ENCODE measurements at regions not wholly inside any gene's neighbourhood (a gene's known extent, or its start where the extent isn't known, plus 50 kb on each side); places are given as distances from the start of the nearest gene placed in this dataset.

GRCh38 chr15:38699633-38700230 is 135.1 kb upstream of the RASGRP1 start:
- H3K9me3 ChIP-seq, result no peaks in the 10 kb centered on the region
- H3K27me3 ChIP-seq (ENCODE audit: low read depth), result no peaks in the 10 kb centered on the region
- no peaks in the 10 kb centered on the region for H3K36me3 ChIP-seq (replicated peaks)
- peak; percentile 50 to 75 for DNase-seq (ENCODE audit: low spot score in 2 of 2)
- no peak overlapping the region for H3K4me3 ChIP-seq
- H3K4me1 ChIP-seq, result no peaks in the 10 kb centered on the region
- in situ Hi-C loops (cut with MboI; ENCODE audit: low sequenced_read_pairs), result loop anchor here (10.0 to 25.0 kb wide), 3 partner anchors 255 to 1063 kb away; no protein-coding TSS in a partner anchor

GRCh38 chr15:38701149-38701548 is 136.5 kb upstream of the RASGRP1 start:
- in situ Hi-C loops (cut with MboI; ENCODE audit: low sequenced_read_pairs), result loop anchor here (25.0 kb wide), 1 partner anchor 1061 kb away; no protein-coding TSS in a partner anchor
- no peaks in the 10 kb centered on the region for H3K36me3 ChIP-seq (replicated peaks)
- H3K4me3 ChIP-seq, result no peak overlapping the region
- no peaks in the 10 kb centered on the region; the same call in 1 of the 2 replicates for H3K27me3 ChIP-seq (ENCODE audit: low read depth)
- DNase-seq (ENCODE audit: low spot score in 2 of 2), result no peak
- H3K9me3 ChIP-seq, result no peaks in the 10 kb centered on the region
- H3K4me1 ChIP-seq, result no peaks in the 10 kb centered on the region; the same call in 1 of the 2 replicates

- no peak for DNase-seq (ENCODE audit: low spot score in 2 of 2)
- Histone ChIP-seq H3K9me3 (no peaks in the 10 kb centered on the region), H3K4me1 (no peaks in the 10 kb centered on the region; the same call in 1 of the 2 replicates), H3K4me3 (no peak overlapping the region), H3K27me3 (ENCODE audit: low read depth) (no peaks in the 10 kb centered on the region; the same call in 1 of the 2 replicates), H3K36me3 (replicated peaks) (no peaks in the 10 kb centered on the region)
- in situ Hi-C loops (cut with MboI; ENCODE audit: low sequenced_read_pairs), result loop anchor here (25.0 kb wide), 1 partner anchor 1060 kb away; no protein-coding TSS in a partner anchor
Measured at GRCh38 chr15:38702178-38702912, 137.7 kb upstream of the RASGRP1 start.

- Histone ChIP-seq H3K4me1 (peaks cover 5% of the 10 kb centered on the region), H3K4me3 (no peak overlapping the region), H3K9me3 (no peaks in the 10 kb centered on the region), H3K27me3 (ENCODE audit: low read depth) (no peaks in the 10 kb centered on the region; the same call in 1 of the 2 replicates), H3K36me3 (replicated peaks) (no peaks in the 10 kb centered on the region)
- DNase-seq (ENCODE audit: low spot score in 2 of 2), result no peak
- in situ Hi-C loops (cut with MboI; ENCODE audit: low sequenced_read_pairs), result loop anchor here (25.0 kb wide), 1 partner anchor 1057 kb away; no protein-coding TSS in a partner anchor
Measured at GRCh38 chr15:38705436-38706219, 141.0 kb upstream of the RASGRP1 start.

- Histone ChIP-seq H3K9me3 (no peaks in the 10 kb centered on the region), H3K27me3 (ENCODE audit: low read depth) (no peaks in the 10 kb centered on the region; the same call in 1 of the 2 replicates), H3K4me3 (no peak overlapping the region), H3K36me3 (replicated peaks) (no peaks in the 10 kb centered on the region), H3K4me1 (peaks cover 5% of the 10 kb centered on the region)
- in situ Hi-C loops (cut with MboI; ENCODE audit: low sequenced_read_pairs), result loop anchor here (25.0 kb wide), 1 partner anchor 1055 kb away; no protein-coding TSS in a partner anchor
- DNase-seq (ENCODE audit: low spot score in 2 of 2), result no peak
Measured at GRCh38 chr15:38706956-38707355, 142.3 kb upstream of the RASGRP1 start.

- Histone ChIP-seq H3K36me3 (replicated peaks) (no peaks in the 10 kb centered on the region), H3K4me3 (no peak overlapping the region), H3K4me1 (peaks cover 5% of the 10 kb centered on the region), H3K9me3 (no peaks in the 10 kb centered on the region), H3K27me3 (ENCODE audit: low read depth) (no peaks in the 10 kb centered on the region; the same call in 1 of the 2 replicates)
- in situ Hi-C loops (cut with MboI; ENCODE audit: low sequenced_read_pairs), result loop anchor here (25.0 kb wide), 1 partner anchor 1054 kb away; no protein-coding TSS in a partner anchor
- DNase-seq (ENCODE audit: low spot score in 2 of 2), result peak; percentile 63 to 70
Measured at GRCh38 chr15:38707802-38708671, 143.4 kb upstream of the RASGRP1 start.

- Histone ChIP-seq H3K9me3 (no peaks in the 10 kb centered on the region), H3K36me3 (replicated peaks) (no peaks in the 10 kb centered on the region), H3K4me3 (no peak overlapping the region), H3K27me3 (ENCODE audit: low read depth) (no peaks in the 10 kb centered on the region; the same call in 1 of the 2 replicates), H3K4me1 (peaks cover 5% of the 10 kb centered on the region)
- in situ Hi-C loops (cut with MboI; ENCODE audit: low sequenced_read_pairs), result loop anchor here (25.0 kb wide), 1 partner anchor 1054 kb away; no protein-coding TSS in a partner anchor
- DNase-seq (ENCODE audit: low spot score in 2 of 2), result peak in 1 of 2 experiments; percentile 34
Measured at GRCh38 chr15:38708672-38709180, 144.1 kb upstream of the RASGRP1 start.

- no peak for DNase-seq (ENCODE audit: low spot score in 2 of 2)
- Histone ChIP-seq H3K27me3 (ENCODE audit: low read depth) (no peaks in the 10 kb centered on the region; the same call in 1 of the 2 replicates), H3K9me3 (no peaks in the 10 kb centered on the region), H3K4me3 (no peak overlapping the region), H3K4me1 (peaks cover 5% of the 10 kb centered on the region), H3K36me3 (replicated peaks) (no peaks in the 10 kb centered on the region)
- in situ Hi-C loops (cut with MboI; ENCODE audit: low sequenced_read_pairs), result loop anchor here (25.0 kb wide), 1 partner anchor 1053 kb away; no protein-coding TSS in a partner anchor
Measured at GRCh38 chr15:38709196-38709595, 144.6 kb upstream of the RASGRP1 start.

- H3K27me3 ChIP-seq (ENCODE audit: low read depth), result no peaks in the 10 kb centered on the region
- no peaks in the 10 kb centered on the region for H3K36me3 ChIP-seq (replicated peaks)
- no peak overlapping the region for H3K4me3 ChIP-seq
- no peaks in the 10 kb centered on the region for H3K4me1 ChIP-seq
- in situ Hi-C loops (cut with MboI; ENCODE audit: low sequenced_read_pairs), result loop anchor here (25.0 kb wide), 1 partner anchor 1048 kb away; no protein-coding TSS in a partner anchor
- DNase-seq (ENCODE audit: low spot score in 2 of 2), result no peak
- H3K9me3 ChIP-seq, result no peaks in the 10 kb centered on the region
Measured at GRCh38 chr15:38714309-38715072, 149.9 kb upstream of the RASGRP1 start.

- no peaks in the 10 kb centered on the region for H3K27me3 ChIP-seq (ENCODE audit: low read depth)
- in situ Hi-C loops (cut with MboI; ENCODE audit: low sequenced_read_pairs), result loop anchor here (25.0 kb wide), 1 partner anchor 1041 kb away; no protein-coding TSS in a partner anchor
- H3K36me3 ChIP-seq (replicated peaks), result no peaks in the 10 kb centered on the region
- no peak for DNase-seq (ENCODE audit: low spot score in 2 of 2)
- no peaks in the 10 kb centered on the region for H3K4me1 ChIP-seq
- H3K4me3 ChIP-seq, result no peak overlapping the region
- H3K9me3 ChIP-seq, result no peaks in the 10 kb centered on the region
Measured at GRCh38 chr15:38720893-38721567, 156.4 kb upstream of the RASGRP1 start.

GRCh38 chr15:38721568-38721945 is 156.9 kb upstream of the RASGRP1 start:
- in situ Hi-C loops (cut with MboI; ENCODE audit: low sequenced_read_pairs), result loop anchor here (25.0 kb wide), 1 partner anchor 1041 kb away; no protein-coding TSS in a partner anchor
- no peak for DNase-seq (ENCODE audit: low spot score in 2 of 2)
- H3K36me3 ChIP-seq (replicated peaks), result no peaks in the 10 kb centered on the region
- H3K9me3 ChIP-seq, result no peaks in the 10 kb centered on the region
- H3K4me1 ChIP-seq, result no peaks in the 10 kb centered on the region
- no peaks in the 10 kb centered on the region for H3K27me3 ChIP-seq (ENCODE audit: low read depth)
- no peak overlapping the region for H3K4me3 ChIP-seq

All from HAP-1 (cell line).